HepG2 (cell line): ENCODE measurements at regions not wholly inside any gene's neighbourhood (a gene's known extent, or its start where the extent isn't known, plus 50 kb on each side); places are given as distances from the start of the nearest gene placed in this dataset.

Experiments
- ATAC-seq: fragments of 200-7000 bp; cut with Tn5 transposase; 3 replicates; pipeline ENCODE4 v1.9.1; 2020; ENCODE audit warnings: mild to moderate bottlenecking, moderate library complexity
- BruUV-seq: library from RNA; stranded (reverse); fragments of 400-500 nt; replicated peaks from 2 replicates; lab custom pipeline; 2021; lab: Mats Ljungman, UMichigan
- CTCF ChIA-PET: fragments of 300-600 bp; formaldehyde crosslinking; extraction: SDS; loops from one replicate; lab custom pipeline; 2021; ENCODE audit warnings: low total read pairs, inconsistent platforms, low intra/inter-chr PET ratio; lab: Yijun Ruan, JAX
- POLR2A ChIA-PET: fragments of 350-600 bp; sonication (Branson Sonifier 250); formaldehyde crosslinking; loops from one replicate; lab custom pipeline; 2020; ENCODE audit warnings: antibody characterized with exemption, inconsistent platforms; lab: Yijun Ruan, JAX
- DNase-seq: peaks from one replicate; pipeline ENCODE4 v3.0.0-alpha.2; 2015; ENCODE audit warnings: low spot score
- FAIRE-seq: peaks from 3 replicates; lab custom pipeline; 2011; peaks lifted over from hg19 to GRCh38; lab: Jason Lieb, UNC
- H2AFZ ChIP-seq: one replicate; pipeline ENCODE4 v1.6.1; 2011; ENCODE audit warnings: low read length, inconsistent platforms
- H3K27ac ChIP-seq: fragments of 300-600 bp; 3 replicates; pipeline ENCODE4 v1.8.0; 2011; ENCODE audit warnings: mixed run types, mild to moderate bottlenecking, mixed read lengths, low read length, inconsistent platforms; ENCODE audit not compliant: insufficient read depth; ENCODE audit errors: extremely low read length
- H3K27me3 ChIP-seq, 2 experiments: fragments of 200-600 bp in 1 of 2; 2 replicates in 1 of 2; 3 replicates in 1 of 2; pipeline versions ENCODE4 v1.6.0 to v1.8.0; 2011; ENCODE audit warnings: low read length in 2 of 2, mild to moderate bottlenecking in 2 of 2, moderate library complexity in 2 of 2, inconsistent platforms in 1 of 2; ENCODE audit not compliant: insufficient read depth in 2 of 2, control insufficient read depth in 1 of 2
- H3K36me3 ChIP-seq, 2 experiments: fragments of 200-600 bp in 1 of 2; replicated peaks in 1 of 2; 2 replicates in 1 of 2; 3 replicates in 1 of 2; pipeline versions ENCODE4 v1.5.1 to v1.8.0; 2011; ENCODE audit warnings: low read length in 2 of 2, inconsistent platforms in 1 of 2; ENCODE audit not compliant: insufficient read depth in 2 of 2, control insufficient read depth in 1 of 2
- H3K4me1 ChIP-seq: 2 replicates; pipeline ENCODE4 v1.5.1; 2012; ENCODE audit warnings: low read length, inconsistent platforms; ENCODE audit not compliant: insufficient read depth
- H3K4me2 ChIP-seq: 2 replicates; pipeline ENCODE4 v1.6.0; 2011; ENCODE audit warnings: low read depth, low read length, inconsistent platforms
- H3K4me3 ChIP-seq, 3 experiments: fragments of 200-600 bp in 1 of 3; sonication (generic), shearing (Covaris generic) in 1 of 3; replicated peaks in 1 of 3; 2 replicates each; pipeline ENCODE4 v1.5.1; 2011 to 2016; ENCODE audit warnings: low read length in 3 of 3, inconsistent platforms in 2 of 3, low read depth in 2 of 3, mild to moderate bottlenecking in 2 of 3, control low read depth in 1 of 3, mixed read lengths in 1 of 3; ENCODE audit not compliant: insufficient read depth in 1 of 3
- H3K79me2 ChIP-seq: one replicate; pipeline ENCODE4 v1.6.1; 2011; ENCODE audit warnings: low read length, inconsistent platforms; ENCODE audit not compliant: insufficient read depth
- H3K9ac ChIP-seq: 2 replicates; pipeline ENCODE4 v1.6.0; 2011; ENCODE audit warnings: mild to moderate bottlenecking, low read depth, low read length, inconsistent platforms; ENCODE audit not compliant: insufficient read depth
- H3K9me3 ChIP-seq: 2 replicates; pipeline ENCODE4 v1.5.1; 2012; ENCODE audit warnings: mild to moderate bottlenecking, low read length
- H4K20me1 ChIP-seq: 2 replicates; pipeline ENCODE4 v1.6.0; 2011; ENCODE audit warnings: inconsistent platforms, mild to moderate bottlenecking, low read length, moderate library complexity; ENCODE audit not compliant: insufficient read depth
- DZIP1 ChIP-seq: sonication (generic); formaldehyde crosslinking; IDR thresholded peaks from 2 replicates; pipeline ENCODE4 v1.5.0; 2020; ENCODE audit warnings: mild to moderate bottlenecking, missing genetic modification reagents
- NR0B2 ChIP-seq: sonication (generic); formaldehyde crosslinking; IDR thresholded peaks from 2 replicates; pipeline ENCODE4 v1.4.0; 2020; ENCODE audit warnings: mild to moderate bottlenecking, missing genetic modification reagents
- NR2F2 ChIP-seq: IDR thresholded peaks from 2 replicates; pipeline ENCODE4 v1.6.1; 2012; ENCODE audit warnings: low read depth, inconsistent platforms, borderline replicate concordance
- POLR2AphosphoS5 ChIP-seq: IDR thresholded peaks from 2 replicates; pipeline ENCODE4 v1.6.1; 2012; ENCODE audit warnings: low read depth, low read length
- ZFYVE20 ChIP-seq: sonication (generic); formaldehyde crosslinking; IDR thresholded peaks from 2 replicates; pipeline ENCODE4 v1.8.0; 2023; ENCODE audit warnings: low read depth, mild to moderate bottlenecking, moderate library complexity, missing genetic modification reagents, borderline replicate concordance
- ZNF253 ChIP-seq: sonication (generic); formaldehyde crosslinking; IDR thresholded peaks from 2 replicates; pipeline ENCODE4 v1.8.0; 2022; ENCODE audit warnings: mild to moderate bottlenecking, missing genetic modification reagents, borderline replicate concordance
- ZNF687 ChIP-seq: sonication (generic); formaldehyde crosslinking; IDR thresholded peaks from 2 replicates; pipeline ENCODE4 v1.5.1; 2020; ENCODE audit warnings: mild to moderate bottlenecking, missing genetic modification reagents, moderate library complexity
- ZNF768 ChIP-seq: sonication (generic); formaldehyde crosslinking; IDR thresholded peaks from 2 replicates; pipeline ENCODE4 v1.4.0; 2020; ENCODE audit warnings: missing genetic modification reagents
- WGBS: methylation state at CpG from one replicate; pipeline ENCODE4 v1.1.6; 2017; ENCODE audit warnings: low lambda C conversion rate; 5-methylcytosine and 5-hydroxymethylcytosine counted together
- in situ Hi-C: cut with HindIII; loops from 2 replicates; pipeline ENCODE4 v1.10.0; 2017; ENCODE audit warnings: low pct_unique_long_range_greater_than_20kb; ENCODE audit not compliant: extremely low pct_ligation_motif_present
- intact Hi-C: fragments of 100-400 bp; cut with micrococcal nuclease; formaldehyde crosslinking; loops from one replicate; pipeline ENCODE4 v1.10.0; 2022; ENCODE audit not compliant: unreplicated experiment

GRCh38 chr3:157858821-157859220 is 247.4 kb downstream of the SHOX2 start:
- ChIA-PET CTCF (no interaction called here), POLR2A (no interaction called here)
- no peak for DNase-seq
- Histone ChIP-seq H3K79me2 (no peaks in the 10 kb centered on the region), H3K9ac (no peak overlapping the region), H3K9me3 (no peaks in the 10 kb centered on the region), H4K20me1 (no peaks in the 10 kb centered on the region), H3K4me3 (no peak overlapping the region), H2AFZ (no peak overlapping the region), H3K4me2 (no peak overlapping the region), H3K27ac (no peak overlapping the region)
- no TSS peak for BruUV-seq
- TF ChIP-seq POLR2AphosphoS5 (no peak), ZFYVE20 (CRISPR knock-in tag) (no peak), ZNF253 (no peak), ZNF687 (CRISPR knock-in tag) (no peak), NR0B2 (no peak), NR2F2 (no peak), ZNF768 (CRISPR knock-in tag) (no peak), DZIP1 (CRISPR knock-in tag) (no peak)
- TF ChIP-seq, all 625 proteins: peak for 0
- intact Hi-C loops (no loop called here), in situ Hi-C loops (no loop called here)
- no peak for FAIRE-seq
- Histone ChIP-seq H3K27me3 (no peaks in the 10 kb centered on the region; a peak in 1 of 5 replicates), H3K4me1 (no peaks in the 10 kb centered on the region), H3K36me3 (no peaks in the 10 kb centered on the region)
- ATAC-seq = no peak
- WGBS = 0% methylated on average over 1 of the region's 1 CpG
